ENCODE measurements at regions not wholly inside any gene's neighbourhood (a gene's known extent, or its start where the extent isn't known, plus 50 kb on each side); places are given as distances from the start of the nearest gene placed in this dataset.
"Not testable (repeated sequence)": the region's sequence is repeated elsewhere in the genome, so short reads cannot be mapped to it uniquely, and the experiment has no call there.

DNA sequence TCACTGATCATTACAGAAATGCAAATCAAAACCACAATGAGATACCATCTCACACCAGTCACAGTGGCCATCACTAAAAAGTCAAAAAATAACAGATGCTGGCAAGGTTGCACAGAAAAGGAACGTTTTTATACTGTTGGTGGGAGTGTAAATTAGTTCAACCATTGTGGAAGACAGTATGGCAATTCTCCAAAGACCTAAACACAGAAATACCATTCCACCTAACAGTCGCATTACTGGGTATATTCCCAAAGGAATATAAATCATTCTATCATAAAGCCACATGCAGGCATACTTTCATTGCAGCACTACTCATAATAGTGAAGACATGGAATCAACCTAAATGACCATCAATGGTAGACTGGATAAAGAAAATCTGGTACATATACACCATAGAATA lies 83.2 kb upstream of the ARID5B start:
- H3K4me3 ChIP-seq; H3K27me3 ChIP-seq; DNase-seq; H3K36me3 ChIP-seq (ENCODE audit: low read depth, missing control alignments); H3K9me3 ChIP-seq; H3K27ac ChIP-seq; H3K4me1 ChIP-seq; intact Hi-C loops (cut with DNase I; ENCODE audit: low total_unique reads): not testable (repeated sequence)
- WGBS, 2 donors = 77 to 78% methylated on average over 2 of the region's 2 CpGs

DNA sequence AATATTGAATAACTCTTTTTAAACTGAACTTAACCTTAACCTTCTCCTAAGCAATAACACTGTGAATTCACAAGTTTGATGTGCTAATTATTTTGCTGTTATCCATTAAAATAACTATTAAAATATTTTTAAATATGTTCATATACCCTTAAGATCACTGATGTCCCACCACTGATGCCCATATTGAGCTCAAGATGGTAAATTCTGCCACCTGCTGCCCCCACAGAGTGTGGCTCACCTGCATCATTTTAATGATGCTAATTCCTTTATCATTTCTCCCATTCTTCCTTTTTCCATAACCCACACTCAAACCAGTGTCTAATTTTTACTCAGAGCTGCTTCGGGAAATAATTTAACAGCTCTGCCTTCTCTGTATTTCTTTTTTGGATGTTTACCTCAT lies 82.3 kb upstream of the ARID5B start:
- no peak overlapping the region for H3K4me3 ChIP-seq
- H3K36me3 ChIP-seq (ENCODE audit: low read depth, missing control alignments) = no peaks in the 10 kb centered on the region
- no peak for DNase-seq
- intact Hi-C loops (cut with DNase I; ENCODE audit: low total_unique reads) = no loop called here
- no peak overlapping the region for H3K27ac ChIP-seq
- H3K4me1 ChIP-seq = no peaks in the 10 kb centered on the region
- 85 to 92% methylated on average over 1 of the region's 1 CpG for WGBS, 2 donors
- H3K9me3 ChIP-seq = no peaks in the 10 kb centered on the region
- H3K27me3 ChIP-seq = no peaks in the 10 kb centered on the region
- no peak for TF ChIP-seq POLR2A (IDR thresholded peaks at IDR 0.05)
- TF ChIP-seq, protein P1, sequence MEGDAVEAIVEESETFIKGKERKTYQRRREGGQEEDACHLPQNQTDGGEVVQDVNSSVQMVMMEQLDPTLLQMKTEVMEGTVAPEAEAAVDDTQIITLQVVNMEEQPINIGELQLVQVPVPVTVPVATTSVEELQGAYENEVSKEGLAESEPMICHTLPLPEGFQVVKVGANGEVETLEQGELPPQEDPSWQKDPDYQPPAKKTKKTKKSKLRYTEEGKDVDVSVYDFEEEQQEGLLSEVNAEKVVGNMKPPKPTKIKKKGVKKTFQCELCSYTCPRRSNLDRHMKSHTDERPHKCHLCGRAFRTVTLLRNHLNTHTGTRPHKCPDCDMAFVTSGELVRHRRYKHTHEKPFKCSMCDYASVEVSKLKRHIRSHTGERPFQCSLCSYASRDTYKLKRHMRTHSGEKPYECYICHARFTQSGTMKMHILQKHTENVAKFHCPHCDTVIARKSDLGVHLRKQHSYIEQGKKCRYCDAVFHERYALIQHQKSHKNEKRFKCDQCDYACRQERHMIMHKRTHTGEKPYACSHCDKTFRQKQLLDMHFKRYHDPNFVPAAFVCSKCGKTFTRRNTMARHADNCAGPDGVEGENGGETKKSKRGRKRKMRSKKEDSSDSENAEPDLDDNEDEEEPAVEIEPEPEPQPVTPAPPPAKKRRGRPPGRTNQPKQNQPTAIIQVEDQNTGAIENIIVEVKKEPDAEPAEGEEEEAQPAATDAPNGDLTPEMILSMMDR (IDR thresholded peaks at IDR 0.05) = no peak

GRCh38 chr10:61821153-61821552 lies 80.3 kb upstream of the ARID5B start:
- WGBS, 2 donors = 82 to 90% methylated on average over 5 of the region's 5 CpGs
- H3K4me3 ChIP-seq = no peak overlapping the region

GRCh38 chr10:61821693-61822092 lies 79.8 kb upstream of the ARID5B start:
- H3K4me3 ChIP-seq = no peak overlapping the region
- H3K27ac ChIP-seq = no peak overlapping the region
- 87 to 91% methylated on average over 1 of the region's 1 CpG for WGBS, 2 donors
- intact Hi-C loops (cut with DNase I; ENCODE audit: low total_unique reads) = no loop called here
- DNase-seq = no peak
- H3K36me3 ChIP-seq (ENCODE audit: low read depth, missing control alignments) = no peaks in the 10 kb centered on the region
- no peaks in the 10 kb centered on the region for H3K9me3 ChIP-seq
- TF ChIP-seq, protein P1 (IDR thresholded peaks at IDR 0.05) = no peak
- TF ChIP-seq POLR2A (IDR thresholded peaks at IDR 0.05) = no peak
- no peaks in the 10 kb centered on the region for H3K27me3 ChIP-seq
- H3K4me1 ChIP-seq = no peaks in the 10 kb centered on the region

More at GRCh38 chr10:61821153-61821552, 80.3 kb upstream of the ARID5B start:
- TF ChIP-seq, protein P1 (IDR thresholded peaks at IDR 0.05) = no peak
- TF ChIP-seq POLR2A (IDR thresholded peaks at IDR 0.05) = no peak
- Histone ChIP-seq H3K36me3 (ENCODE audit: low read depth, missing control alignments) (no peaks in the 10 kb centered on the region), H3K9me3 (no peaks in the 10 kb centered on the region), H3K27ac (no peak overlapping the region), H3K27me3 (no peaks in the 10 kb centered on the region), H3K4me1 (no peaks in the 10 kb centered on the region)
- DNase-seq = no peak
- intact Hi-C loops (cut with DNase I; ENCODE audit: low total_unique reads) = no loop called here

GRCh38 chr10:61822096-61822495 lies 79.4 kb upstream of the ARID5B start:
- DNase-seq = no peak
- intact Hi-C loops (cut with DNase I; ENCODE audit: low total_unique reads) = no loop called here
- Histone ChIP-seq H3K27ac (no peak overlapping the region), H3K9me3 (no peaks in the 10 kb centered on the region), H3K4me3 (no peak overlapping the region), H3K36me3 (ENCODE audit: low read depth, missing control alignments) (no peaks in the 10 kb centered on the region), H3K27me3 (no peaks in the 10 kb centered on the region), H3K4me1 (no peaks in the 10 kb centered on the region)
- TF ChIP-seq, protein P1 (IDR thresholded peaks at IDR 0.05) = no peak
- TF ChIP-seq POLR2A (IDR thresholded peaks at IDR 0.05) = no peak
- 88 to 89% methylated on average over 1 of the region's 1 CpG for whole genome bisulfite sequencing, 2 donors

Data from testis (tissue), 2 donors.